RWPE2 (cell line): ENCODE measurements at regions not wholly inside any gene's neighbourhood (a gene's known extent, or its start where the extent isn't known, plus 50 kb on each side); places are given as distances from the start of the nearest gene placed in this dataset.

Experiments
- ATAC-seq: fragments of 200-7000 bp; cut with Tn5 transposase; 3 replicates; pipeline ENCODE4 v1.9.1; 2021; ENCODE audit warnings: low read depth
- DNase-seq: peaks from one replicate; pipeline ENCODE4 v3.0.0-alpha.2; 2020; ENCODE audit warnings: low spot score
- H3K27ac ChIP-seq: fragments of 450-650 bp; 2 replicates; pipeline ENCODE4 v1.5.1; 2017; ENCODE audit warnings: mild to moderate bottlenecking; ENCODE audit not compliant: poor library complexity, severe bottlenecking
- H3K27me3 ChIP-seq: fragments of 250-450 bp; sonication (Bioruptor Pico); 2 replicates; pipeline ENCODE4 v1.5.1; 2021; ENCODE audit warnings: mild to moderate bottlenecking, moderate library complexity; ENCODE audit not compliant: insufficient read depth, poor library complexity, severe bottlenecking
- H3K36me3 ChIP-seq: fragments of 250-450 bp; sonication (Bioruptor Pico); 2 replicates; pipeline ENCODE4 v1.5.1; 2020; ENCODE audit warnings: low read depth, mild to moderate bottlenecking, moderate library complexity
- H3K4me1 ChIP-seq: fragments of 250-450 bp; sonication (Bioruptor Pico); 2 replicates; pipeline ENCODE4 v1.5.1; 2021; ENCODE audit warnings: mild to moderate bottlenecking, moderate library complexity; ENCODE audit not compliant: insufficient read depth, poor library complexity, severe bottlenecking
- H3K4me3 ChIP-seq: fragments of 250-450 bp; sonication (Bioruptor Pico); 2 replicates; pipeline ENCODE4 v1.5.1; 2021; ENCODE audit warnings: mild to moderate bottlenecking, moderate library complexity; ENCODE audit not compliant: severe bottlenecking
- H3K9me3 ChIP-seq: fragments of 250-450 bp; sonication (Bioruptor Pico); 2 replicates; pipeline ENCODE4 v1.5.1; 2021; ENCODE audit warnings: mild to moderate bottlenecking, moderate library complexity; ENCODE audit not compliant: severe bottlenecking
- CTCF ChIP-seq: fragments of 450-650 bp; IDR thresholded peaks from one replicate; pipeline ENCODE4 v1.5.1; 2017; ENCODE audit warnings: mild to moderate bottlenecking, moderate library complexity; ENCODE audit not compliant: poor library complexity, severe bottlenecking

GRCh38 chr2:18425210-18425703 lies 135.2 kb downstream of the RDH14 start:
- Histone ChIP-seq H3K36me3 (no peaks in the 10 kb centered on the region), H3K27me3 (no peaks in the 10 kb centered on the region), H3K4me3 (no peak overlapping the region), H3K4me1 (no peaks in the 10 kb centered on the region), H3K9me3 (no peaks in the 10 kb centered on the region), H3K27ac (no peak overlapping the region)
- ATAC-seq: no peak
- no peak for TF ChIP-seq CTCF
- no peak for DNase-seq

GRCh38 chr2:18423636-18424035 lies 136.8 kb downstream of the RDH14 start:
- H3K36me3 ChIP-seq: no peaks in the 10 kb centered on the region
- no peaks in the 10 kb centered on the region for H3K9me3 ChIP-seq
- no peak overlapping the region for H3K4me3 ChIP-seq
- H3K27ac ChIP-seq: no peak overlapping the region
- no peaks in the 10 kb centered on the region for H3K27me3 ChIP-seq
- H3K4me1 ChIP-seq: no peaks in the 10 kb centered on the region
- DNase-seq (no peak), ATAC-seq (no peak)
- TF ChIP-seq CTCF: no peak

- Histone ChIP-seq H3K36me3 (no peaks in the 10 kb centered on the region), H3K4me3 (no peak overlapping the region), H3K27me3 (no peaks in the 10 kb centered on the region), H3K27ac (no peak overlapping the region), H3K9me3 (no peaks in the 10 kb centered on the region), H3K4me1 (no peaks in the 10 kb centered on the region)
- no peak for ATAC-seq
- TF ChIP-seq CTCF: no peak
- DNase-seq: no peak
These were observed 137.9 kb downstream of the RDH14 start for GRCh38 chr2:18422432-18423165.

- H3K27ac ChIP-seq: peak overlapping the region; percentile 70
These were observed 146.6 kb downstream of the RDH14 start for GRCh38 chr2:18413676-18414396.

More at GRCh38 chr2:18413676-18414396, 146.6 kb downstream of the RDH14 start:
- peaks cover 20% of the 10 kb centered on the region for H3K4me1 ChIP-seq
- ATAC-seq: peak; percentile 94
- no peaks in the 10 kb centered on the region for H3K9me3 ChIP-seq
- H3K36me3 ChIP-seq: no peaks in the 10 kb centered on the region
- TF ChIP-seq CTCF: no peak
- H3K27me3 ChIP-seq: no peaks in the 10 kb centered on the region
- no peak overlapping the region for H3K4me3 ChIP-seq
- no peak for DNase-seq
